SU-DHL-6 (cell line): ENCODE measurements at regions not wholly inside any gene's neighbourhood (a gene's known extent, or its start where the extent isn't known, plus 50 kb on each side); places are given as distances from the start of the nearest gene placed in this dataset.

Source experiments
- H2AFZ ChIP-seq: fragments of 200-600 bp; sonication (generic); 2 replicates; pipeline ENCODE4 v1.6.1; 2014; ENCODE audit warnings: low read depth, mild to moderate bottlenecking, moderate library complexity, mixed read lengths, antibody characterized with exemption, low read length; ENCODE audit not compliant: severe bottlenecking
- H3F3A ChIP-seq: fragments of 200-600 bp; shearing (Covaris generic); 2 replicates; pipeline ENCODE4 v1.6.0; 2016; ENCODE audit warnings: antibody characterized with exemption, mild to moderate bottlenecking; ENCODE audit not compliant: insufficient read depth
- H3K27ac ChIP-seq: fragments of 200-600 bp; sonication (generic); 2 replicates; pipeline ENCODE4 v1.5.1; 2016; ENCODE audit warnings: low read depth, mild to moderate bottlenecking, low read length, moderate library complexity, mixed read lengths
- H3K27me3 ChIP-seq: fragments of 200-600 bp; sonication (generic), shearing (Covaris generic); 2 replicates; pipeline ENCODE4 v1.6.0; 2014; ENCODE audit warnings: mild to moderate bottlenecking, low read length
- H3K36me3 ChIP-seq: fragments of 200-600 bp; sonication (generic); 2 replicates; pipeline ENCODE4 v1.6.1; 2014; ENCODE audit warnings: mild to moderate bottlenecking, low read length, mixed read lengths
- H3K4me2 ChIP-seq: fragments of 300-600, 200-600 bp; shearing (Covaris generic), sonication (generic); 2 replicates; pipeline ENCODE4 v1.6.0; 2014; ENCODE audit warnings: low read length, low read depth, mild to moderate bottlenecking; ENCODE audit not compliant: poor library complexity, severe bottlenecking
- H3K4me3 ChIP-seq: fragments of 200-600 bp; sonication (generic); 2 replicates; pipeline ENCODE4 v1.5.1; 2014; ENCODE audit warnings: antibody characterized with exemption, low read length, mild to moderate bottlenecking, mixed read lengths; ENCODE audit not compliant: insufficient read depth, poor library complexity, severe bottlenecking
- H3K79me2 ChIP-seq: fragments of 200-600 bp; sonication (generic); 2 replicates; pipeline ENCODE4 v1.6.1; 2014; ENCODE audit warnings: mild to moderate bottlenecking, low read length, moderate library complexity; ENCODE audit not compliant: insufficient read depth
- H3K9ac ChIP-seq: fragments of 200-600 bp; sonication (generic); 2 replicates; pipeline ENCODE4 v1.7.0; 2014; ENCODE audit warnings: mild to moderate bottlenecking, low read length
- H3K9me2 ChIP-seq: fragments of 200-600 bp; sonication (generic); replicated peaks from 2 replicates; pipeline ENCODE4 v1.6.1; 2014; ENCODE audit warnings: low read length; ENCODE audit not compliant: insufficient read depth
- H3K9me3 ChIP-seq: fragments of 200-600 bp; sonication (generic); 2 replicates; pipeline ENCODE4 v1.6.1; 2014; ENCODE audit warnings: low read length, mixed read lengths; ENCODE audit not compliant: insufficient read depth
- H4K20me1 ChIP-seq: fragments of 200-600 bp; sonication (generic); 2 replicates; pipeline ENCODE4 v1.6.1; 2014; ENCODE audit warnings: low read depth, mild to moderate bottlenecking, antibody characterized with exemption, low read length, moderate library complexity, mixed read lengths
- CTCF ChIP-seq: fragments of 200-600 bp; sonication (generic); IDR thresholded peaks from one replicate; pipeline ENCODE4 v1.5.1; 2017; ENCODE audit warnings: antibody characterized with exemption, mild to moderate bottlenecking, low read length, moderate library complexity; ENCODE audit not compliant: insufficient read depth, poor library complexity, severe bottlenecking
- EZH2phosphoT487 ChIP-seq: fragments of 200-600 bp; sonication (generic), shearing (Covaris generic); conservative IDR thresholded peaks from 2 replicates; pipeline ENCODE4 v1.6.1; 2018; ENCODE audit warnings: mild to moderate bottlenecking, antibody characterized with exemption, low read length, moderate library complexity, mixed read lengths

GRCh38 chr11:45436966-45437365, 150.8 kb upstream of the SYT13 start:
- no peaks in the 10 kb centered on the region for H4K20me1 ChIP-seq
- no peaks in the 10 kb centered on the region for H3K9me2 ChIP-seq
- no peaks in the 10 kb centered on the region for H3F3A ChIP-seq
- TF ChIP-seq CTCF (no peak), EZH2phosphoT487 (no peak)
- H3K27ac ChIP-seq: no peak overlapping the region
- no peaks in the 10 kb centered on the region for H3K9me3 ChIP-seq
- no peak overlapping the region for H2AFZ ChIP-seq
- H3K79me2 ChIP-seq: no peaks in the 10 kb centered on the region
- H3K27me3 ChIP-seq: no peaks in the 10 kb centered on the region
- H3K36me3 ChIP-seq: no peaks in the 10 kb centered on the region
- no peak overlapping the region for H3K4me3 ChIP-seq
- no peak overlapping the region for H3K9ac ChIP-seq
- H3K4me2 ChIP-seq: no peak overlapping the region

DNA sequence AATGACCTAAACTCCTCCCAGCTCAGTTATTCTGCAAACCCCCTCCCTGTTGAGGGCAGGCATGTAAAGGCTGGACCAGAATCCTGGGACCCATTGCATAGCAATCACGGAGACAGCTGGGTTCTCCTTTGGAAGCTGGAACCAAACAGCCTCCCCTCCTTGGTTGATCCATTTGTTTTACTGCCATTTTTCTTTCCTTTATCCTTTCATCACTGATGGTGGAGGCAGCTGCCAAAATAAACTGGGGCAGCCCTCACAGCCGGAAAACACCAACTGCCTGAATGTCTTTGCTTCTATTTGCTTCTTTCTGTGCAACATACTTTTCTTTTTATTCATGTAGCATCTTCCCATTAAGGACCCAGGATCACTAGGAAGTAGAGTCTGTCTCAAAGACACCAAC, 150.0 kb upstream of the SYT13 start:
- Histone ChIP-seq H3K4me2 (no peak overlapping the region), H4K20me1 (no peaks in the 10 kb centered on the region), H3K9me2 (no peaks in the 10 kb centered on the region), H2AFZ (no peak overlapping the region), H3K4me3 (no peak overlapping the region), H3K36me3 (no peaks in the 10 kb centered on the region), H3K27me3 (no peaks in the 10 kb centered on the region), H3K9me3 (no peaks in the 10 kb centered on the region), H3K79me2 (no peaks in the 10 kb centered on the region), H3F3A (no peaks in the 10 kb centered on the region), H3K27ac (no peak overlapping the region), H3K9ac (no peak overlapping the region)
- TF ChIP-seq EZH2phosphoT487 (no peak), CTCF (no peak)

- Histone ChIP-seq H3K9ac (no peak overlapping the region), H3K4me2 (no peak overlapping the region), H4K20me1 (no peaks in the 10 kb centered on the region), H3K27me3 (no peaks in the 10 kb centered on the region), H3K9me2 (no peaks in the 10 kb centered on the region), H3K79me2 (no peaks in the 10 kb centered on the region), H3K4me3 (no peak overlapping the region), H2AFZ (no peak overlapping the region), H3K27ac (no peak overlapping the region), H3K9me3 (no peaks in the 10 kb centered on the region), H3K36me3 (no peaks in the 10 kb centered on the region), H3F3A (no peaks in the 10 kb centered on the region)
- TF ChIP-seq EZH2phosphoT487 (no peak), CTCF (no peak)
These were observed 149.6 kb upstream of the SYT13 start for GRCh38 chr11:45435706-45436105.

GRCh38 chr11:45432910-45433309, 146.8 kb upstream of the SYT13 start:
- Histone ChIP-seq H3K4me2 (no peak overlapping the region), H3F3A (no peaks in the 10 kb centered on the region), H3K27me3 (no peaks in the 10 kb centered on the region), H3K79me2 (no peaks in the 10 kb centered on the region), H4K20me1 (no peaks in the 10 kb centered on the region), H3K9me3 (no peaks in the 10 kb centered on the region), H3K36me3 (no peaks in the 10 kb centered on the region), H3K4me3 (no peak overlapping the region), H3K27ac (no peak overlapping the region), H3K9me2 (no peaks in the 10 kb centered on the region), H3K9ac (no peak overlapping the region), H2AFZ (no peak overlapping the region)
- no peak for TF ChIP-seq EZH2phosphoT487
- no peak for TF ChIP-seq CTCF
